Fibroblast of the aortic adventitia (primary cell): ENCODE measurements at regions not wholly inside any gene's neighbourhood (a gene's known extent, or its start where the extent isn't known, plus 50 kb on each side); places are given as distances from the start of the nearest gene placed in this dataset.

Experiments used
- DNase-seq: peaks from one replicate; pipeline ENCODE4 v3.0.0-alpha.2; 2010; ENCODE audit warnings: low read depth
- H3K4me3 ChIP-seq: 2 replicates; pipeline ENCODE4 v1.5.1; 2011; ENCODE audit warnings: low read depth, mild to moderate bottlenecking, control low read depth, low read length, moderate library complexity
- CTCF ChIP-seq: IDR thresholded peaks from 2 replicates; pipeline ENCODE4 v1.5.1; 2011; ENCODE audit warnings: mild to moderate bottlenecking, low read length, control low read depth, inconsistent platforms; ENCODE audit not compliant: insufficient read depth

- DNase-seq: peak; percentile 34
- no peak for TF ChIP-seq CTCF
- no peak overlapping the region for H3K4me3 ChIP-seq
Observed at GRCh38 chr18:76691800-76692199, 130.6 kb upstream of the ZNF236 start.

DNA sequence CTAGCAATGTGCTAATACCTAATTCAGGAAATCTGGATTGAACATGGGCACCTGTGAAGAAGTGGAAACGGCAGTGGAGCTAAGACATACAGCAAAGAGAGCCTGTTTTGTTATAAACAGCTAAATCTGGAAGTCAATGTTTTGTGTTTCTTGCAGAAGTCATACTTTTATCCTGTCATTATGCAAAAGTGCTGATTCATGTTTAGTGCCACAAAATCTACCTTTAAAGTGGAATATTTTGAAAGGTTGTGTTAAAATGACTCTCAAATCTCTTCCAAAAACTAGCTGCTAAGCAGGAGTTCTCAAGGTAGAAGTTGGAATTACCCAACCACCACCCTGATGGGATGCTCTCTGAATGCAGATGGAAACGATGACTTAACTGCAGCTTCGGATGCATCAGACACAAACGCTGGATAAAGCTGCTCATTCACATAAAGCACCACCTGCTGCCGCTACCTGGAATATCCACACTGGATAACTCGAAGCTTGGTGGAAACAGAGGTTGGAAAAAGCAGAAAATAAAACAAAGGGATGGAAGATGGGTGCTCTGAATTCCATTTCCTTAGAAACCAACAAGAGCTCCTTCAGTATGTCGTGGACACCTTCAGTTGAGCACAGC lies 132.6 kb upstream of the ZNF236 start:
- no peak for TF ChIP-seq CTCF
- no peak for DNase-seq
- no peak overlapping the region for H3K4me3 ChIP-seq

DNA sequence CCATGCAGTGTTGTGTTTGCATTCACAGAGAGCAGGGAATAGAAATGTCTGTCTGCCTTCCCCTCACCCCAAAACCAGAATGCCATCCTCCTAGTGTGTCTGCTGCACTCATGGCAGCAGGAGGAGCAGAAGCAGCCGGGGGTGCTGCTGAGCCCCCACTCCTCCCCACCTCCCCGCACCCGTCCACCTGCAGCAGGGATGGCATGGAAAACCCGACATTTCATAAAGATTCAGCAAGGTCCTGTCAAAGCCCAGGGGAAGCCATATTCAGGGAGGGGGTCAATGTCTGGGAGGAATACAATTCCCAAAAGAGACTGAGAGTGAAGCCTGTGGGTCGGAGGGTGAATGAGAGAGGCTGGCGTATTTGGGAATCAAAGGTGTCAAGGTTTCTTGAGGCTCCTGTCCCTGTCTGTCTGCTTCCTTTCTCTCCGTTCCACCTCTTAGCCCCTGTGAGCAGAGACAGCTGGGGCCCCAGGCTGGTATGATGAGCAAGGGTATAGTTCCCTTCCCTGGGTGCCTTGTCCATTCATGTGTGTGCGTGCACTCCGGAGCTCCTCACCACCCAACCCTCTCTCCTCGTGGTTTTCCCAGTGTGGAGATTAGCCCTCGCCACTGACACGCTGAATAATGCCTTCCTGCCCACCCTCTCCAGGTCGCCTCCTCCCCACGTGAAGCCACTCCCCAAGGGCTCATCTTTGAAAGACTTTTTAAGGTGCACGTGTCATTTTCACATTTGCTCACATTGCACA lies 133.5 kb upstream of the ZNF236 start:
- no peak overlapping the region for H3K4me3 ChIP-seq
- DNase-seq: no peak
- TF ChIP-seq CTCF: no peak

DNA sequence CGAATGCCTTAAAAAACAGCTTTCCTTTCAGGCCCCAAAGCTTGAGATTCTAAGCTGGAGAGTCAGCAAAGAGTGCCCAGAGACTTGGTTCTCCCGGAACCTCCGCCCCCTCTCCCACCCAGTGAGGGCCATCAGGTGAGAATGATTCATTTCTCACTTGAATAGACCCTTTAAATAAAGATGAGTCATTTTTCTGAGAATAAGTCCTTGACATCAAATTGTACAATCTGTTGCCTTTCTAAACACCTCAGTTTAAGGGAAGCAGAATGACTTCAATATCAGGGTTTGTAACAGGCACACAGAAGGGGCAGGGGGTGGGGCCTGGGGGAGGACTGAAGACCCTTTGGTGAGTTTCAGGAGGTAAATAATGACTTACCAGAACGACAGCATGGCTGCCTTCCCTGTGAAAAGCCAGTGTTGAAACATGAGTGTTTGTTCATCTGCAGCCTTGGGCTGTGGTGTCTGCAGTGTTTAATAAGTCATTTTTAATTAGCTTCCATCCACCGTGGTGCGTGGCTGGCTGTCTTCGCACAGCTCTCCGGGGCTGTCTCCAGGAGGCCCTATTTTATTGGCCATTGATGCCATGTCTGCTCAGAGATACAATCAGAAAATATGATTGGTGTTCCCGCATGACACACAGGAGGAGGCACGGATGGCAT lies 134.9 kb upstream of the ZNF236 start:
- H3K4me3 ChIP-seq: no peak overlapping the region
- DNase-seq: no peak
- TF ChIP-seq CTCF: no peak

- peak; percentile 75 for TF ChIP-seq CTCF
- peak; percentile 89 for DNase-seq
- H3K4me3 ChIP-seq: no peak overlapping the region
Observed at GRCh38 chr18:76686737-76687231, 135.6 kb upstream of the ZNF236 start.

DNA sequence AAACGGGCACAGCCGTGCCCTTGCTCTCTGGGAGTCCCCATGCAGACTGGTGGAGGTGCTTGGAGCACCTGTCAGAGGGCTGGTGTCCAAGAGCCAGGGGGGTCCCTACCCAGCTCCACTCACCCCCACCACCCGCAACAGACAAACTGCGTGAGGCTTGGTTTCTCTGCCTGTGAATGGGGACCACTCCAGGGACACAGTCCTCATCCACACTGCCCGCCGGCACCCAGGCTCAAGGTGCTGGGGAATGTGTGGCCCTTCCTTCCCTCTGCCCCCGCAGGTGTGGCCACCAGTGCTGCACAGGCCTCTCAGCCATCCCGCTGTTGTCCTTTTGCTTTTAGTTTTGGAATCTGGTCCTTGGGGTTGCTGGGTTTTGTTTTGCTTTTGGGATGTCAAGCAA lies 136.5 kb upstream of the ZNF236 start:
- no peak for DNase-seq
- no peak for TF ChIP-seq CTCF
- H3K4me3 ChIP-seq: no peak overlapping the region
